Endothelial cell (in vitro differentiated cells): ENCODE measurements at regions not wholly inside any gene's neighbourhood (a gene's known extent, or its start where the extent isn't known, plus 50 kb on each side); places are given as distances from the start of the nearest gene placed in this dataset.
A peak's percentile ranks its signal among the peaks of the same experiment; 100 is the strongest.

Experiments
- DNase-seq: peaks from one replicate; pipeline ENCODE4 v3.0.0; 2021; ENCODE audit warnings: low spot score
- H3K27ac Mint-ChIP-seq: one replicate; pipeline ENCODE4 v1.8.0; 2021; ENCODE audit warnings: mixed read lengths, inconsistent platforms; ENCODE audit not compliant: unreplicated experiment
- H3K27me3 Mint-ChIP-seq: one replicate; pipeline ENCODE4 v1.8.0; 2021; ENCODE audit warnings: mild to moderate bottlenecking, moderate library complexity, mixed read lengths, inconsistent platforms; ENCODE audit not compliant: unreplicated experiment
- H3K36me3 Mint-ChIP-seq: one replicate; pipeline ENCODE4 v1.8.0; 2021; ENCODE audit warnings: mild to moderate bottlenecking, low read depth, mixed read lengths, inconsistent platforms; ENCODE audit not compliant: unreplicated experiment
- H3K4me1 Mint-ChIP-seq: one replicate; pipeline ENCODE4 v1.8.0; 2021; ENCODE audit warnings: mild to moderate bottlenecking, mixed read lengths, inconsistent platforms; ENCODE audit not compliant: unreplicated experiment
- H3K4me3 Mint-ChIP-seq: one replicate; pipeline ENCODE4 v1.8.0; 2021; ENCODE audit warnings: mild to moderate bottlenecking, mixed read lengths, inconsistent platforms; ENCODE audit not compliant: unreplicated experiment
- H3K9me3 Mint-ChIP-seq: one replicate; pipeline ENCODE4 v1.8.0; 2021; ENCODE audit warnings: mixed read lengths, inconsistent platforms; ENCODE audit not compliant: unreplicated experiment
- TF ChIP-seq, protein P1 (sequence below): fragments of 200-600 bp; sonication (generic); IDR thresholded peaks from one replicate; pipeline ENCODE4 v1.5.0; 2021; ENCODE audit warnings: antibody characterized with exemption; ENCODE audit not compliant: unreplicated experiment

DNA sequence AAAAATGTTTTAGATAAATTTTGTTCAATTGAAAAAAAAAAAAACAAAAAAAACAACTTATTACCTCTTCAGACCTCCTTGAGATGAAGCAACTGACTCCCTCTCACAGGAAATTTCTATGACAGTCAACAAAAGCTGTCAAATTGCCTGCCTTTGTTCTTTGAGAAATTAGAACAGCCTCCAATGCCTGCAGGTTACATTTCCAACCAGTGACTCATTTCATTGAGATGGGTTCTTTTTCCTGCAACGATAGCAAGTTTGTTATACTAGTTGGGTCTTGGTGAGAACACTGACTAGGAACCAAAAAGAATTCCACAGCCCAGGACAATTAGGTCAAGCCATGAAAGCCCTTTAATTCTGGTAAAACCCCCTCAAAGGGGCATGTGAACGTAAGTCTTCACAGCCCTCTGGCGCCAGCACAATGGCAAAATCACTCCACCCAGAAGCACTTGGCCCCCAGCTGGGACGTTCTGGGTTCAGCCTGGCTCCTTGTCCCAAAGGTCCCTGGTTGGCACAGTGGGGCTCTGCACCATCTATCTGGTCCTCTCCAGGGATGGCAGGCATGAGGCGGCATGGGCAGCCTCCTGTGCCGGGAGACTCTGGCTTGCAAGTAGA lies 87.0 kb downstream of the SPP2 start:
- Mint-ChIP-seq H3K4me1 (peaks cover 7% of the 10 kb centered on the region), H3K4me3 (no peak overlapping the region), H3K27me3 (peaks cover under 1% of the 10 kb centered on the region), H3K9me3 (no peaks in the 10 kb centered on the region), H3K36me3 (no peaks in the 10 kb centered on the region), H3K27ac (no peak overlapping the region)
- no peak for DNase-seq
- TF ChIP-seq, protein P1, sequence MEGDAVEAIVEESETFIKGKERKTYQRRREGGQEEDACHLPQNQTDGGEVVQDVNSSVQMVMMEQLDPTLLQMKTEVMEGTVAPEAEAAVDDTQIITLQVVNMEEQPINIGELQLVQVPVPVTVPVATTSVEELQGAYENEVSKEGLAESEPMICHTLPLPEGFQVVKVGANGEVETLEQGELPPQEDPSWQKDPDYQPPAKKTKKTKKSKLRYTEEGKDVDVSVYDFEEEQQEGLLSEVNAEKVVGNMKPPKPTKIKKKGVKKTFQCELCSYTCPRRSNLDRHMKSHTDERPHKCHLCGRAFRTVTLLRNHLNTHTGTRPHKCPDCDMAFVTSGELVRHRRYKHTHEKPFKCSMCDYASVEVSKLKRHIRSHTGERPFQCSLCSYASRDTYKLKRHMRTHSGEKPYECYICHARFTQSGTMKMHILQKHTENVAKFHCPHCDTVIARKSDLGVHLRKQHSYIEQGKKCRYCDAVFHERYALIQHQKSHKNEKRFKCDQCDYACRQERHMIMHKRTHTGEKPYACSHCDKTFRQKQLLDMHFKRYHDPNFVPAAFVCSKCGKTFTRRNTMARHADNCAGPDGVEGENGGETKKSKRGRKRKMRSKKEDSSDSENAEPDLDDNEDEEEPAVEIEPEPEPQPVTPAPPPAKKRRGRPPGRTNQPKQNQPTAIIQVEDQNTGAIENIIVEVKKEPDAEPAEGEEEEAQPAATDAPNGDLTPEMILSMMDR = no peak

DNA sequence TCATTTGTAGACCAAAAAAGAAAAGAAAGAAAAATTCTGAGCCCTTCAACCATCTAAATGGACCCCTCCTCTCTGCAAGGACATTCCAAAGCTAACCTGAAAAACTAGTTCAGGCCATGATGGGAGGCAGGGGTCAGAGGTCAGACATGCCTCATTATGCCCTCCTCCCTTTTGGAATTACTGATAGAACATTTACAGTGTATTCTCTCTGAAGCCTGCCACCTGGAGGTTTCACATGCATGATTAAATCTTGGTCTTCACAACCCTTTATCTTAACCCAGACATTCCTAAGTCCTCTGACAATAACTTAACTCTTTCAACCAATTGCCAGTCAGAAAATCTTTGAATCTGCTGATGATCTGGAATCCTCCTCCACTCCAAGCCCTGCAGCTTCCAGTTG lies 86.0 kb downstream of the SPP2 start:
- H3K9me3 Mint-ChIP-seq = no peaks in the 10 kb centered on the region
- TF ChIP-seq, protein P1 = no peak
- H3K4me3 Mint-ChIP-seq = no peak overlapping the region
- H3K36me3 Mint-ChIP-seq = no peaks in the 10 kb centered on the region
- no peak for DNase-seq
- peaks cover 1% of the 10 kb centered on the region for H3K27me3 Mint-ChIP-seq
- H3K27ac Mint-ChIP-seq = peak overlapping the region; percentile 25
- peaks cover 7% of the 10 kb centered on the region for H3K4me1 Mint-ChIP-seq

DNA sequence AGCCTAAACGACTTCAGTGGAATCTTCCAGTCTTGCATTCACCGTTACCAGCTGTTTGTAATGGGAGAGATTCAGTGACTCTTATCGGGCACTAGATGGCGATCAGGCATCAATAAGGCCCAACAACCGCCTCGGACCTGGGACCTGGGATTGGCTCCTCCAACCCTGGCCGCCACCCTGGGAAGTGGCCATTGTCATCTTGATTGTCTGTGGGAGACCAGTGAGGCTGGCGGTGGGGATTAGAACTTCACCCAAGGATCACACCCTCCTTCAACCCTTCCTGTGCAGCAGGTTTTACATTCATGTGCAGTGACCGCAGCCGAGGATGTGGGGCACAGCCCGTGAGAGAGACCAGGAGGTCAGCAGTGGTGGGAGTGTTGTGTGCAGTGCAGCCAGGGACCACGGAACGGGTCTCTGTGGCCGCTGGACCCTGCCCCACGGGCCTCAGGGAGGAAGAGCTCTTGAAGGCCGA lies 85.3 kb downstream of the SPP2 start:
- H3K4me3 Mint-ChIP-seq = no peak overlapping the region
- TF ChIP-seq, protein P1 = peak; percentile 56
- no peaks in the 10 kb centered on the region for H3K36me3 Mint-ChIP-seq
- peaks cover 7% of the 10 kb centered on the region for H3K4me1 Mint-ChIP-seq
- peak; percentile 66 for DNase-seq
- H3K9me3 Mint-ChIP-seq = no peaks in the 10 kb centered on the region
- H3K27ac Mint-ChIP-seq = no peak overlapping the region
- peaks cover 1% of the 10 kb centered on the region for H3K27me3 Mint-ChIP-seq

DNA sequence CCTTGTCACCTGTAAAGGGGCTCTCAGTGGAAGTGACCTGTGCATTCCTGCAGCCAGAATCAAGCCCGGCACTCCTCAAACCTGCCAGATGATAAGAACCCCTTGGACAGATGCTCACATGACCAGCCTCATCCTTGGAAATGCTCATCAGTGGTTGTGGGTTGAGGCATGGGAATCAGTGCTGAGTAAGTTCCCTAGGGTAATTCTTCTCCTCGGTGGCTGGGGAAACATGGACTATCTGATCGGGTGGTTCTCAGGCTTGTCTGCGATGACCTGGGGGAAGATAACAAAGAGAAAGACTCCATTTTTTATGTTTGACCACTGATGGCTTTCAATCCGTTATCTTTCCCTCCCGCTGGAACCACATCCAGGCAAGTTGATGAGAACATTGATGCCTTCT lies 84.0 kb downstream of the SPP2 start:
- Mint-ChIP-seq H3K27me3 (peaks cover 1% of the 10 kb centered on the region), H3K36me3 (no peaks in the 10 kb centered on the region), H3K9me3 (no peaks in the 10 kb centered on the region), H3K4me3 (no peak overlapping the region), H3K27ac (no peak overlapping the region), H3K4me1 (peaks cover 7% of the 10 kb centered on the region)
- TF ChIP-seq, protein P1 = no peak
- DNase-seq = no peak

DNA sequence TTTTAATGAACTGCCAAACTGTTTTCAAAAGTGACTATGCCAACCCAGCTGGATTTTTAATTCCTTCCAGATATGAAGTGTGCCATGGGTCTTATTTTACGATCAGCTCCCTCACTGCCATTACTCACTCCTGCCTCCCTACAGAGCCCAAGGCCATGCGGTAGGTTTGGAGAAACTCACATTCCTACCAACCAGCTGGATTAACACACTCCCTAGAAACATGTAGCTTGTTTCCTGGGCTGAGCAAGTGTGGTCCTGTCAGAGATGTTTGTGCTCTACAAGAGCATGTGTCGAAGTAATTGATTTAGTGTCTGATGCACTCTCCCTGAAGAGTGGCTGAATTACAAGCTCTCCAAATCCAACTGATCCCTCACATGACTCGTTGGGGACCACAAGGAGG lies 82.5 kb downstream of the SPP2 start:
- Mint-ChIP-seq H3K4me1 (peaks cover 7% of the 10 kb centered on the region), H3K9me3 (no peaks in the 10 kb centered on the region), H3K27ac (no peak overlapping the region), H3K27me3 (peaks cover 1% of the 10 kb centered on the region), H3K4me3 (no peak overlapping the region), H3K36me3 (no peaks in the 10 kb centered on the region)
- TF ChIP-seq, protein P1 = no peak
- no peak for DNase-seq
